GM21529 (cell line): ENCODE measurements at regions not wholly inside any gene's neighbourhood (a gene's known extent, or its start where the extent isn't known, plus 50 kb on each side); places are given as distances from the start of the nearest gene placed in this dataset.

Source experiments
- ATAC-seq: cut with Tn5 transposase; IDR thresholded peaks from one replicate; pipeline ENCODE4 v1.9.1; 2021; ENCODE audit not compliant: unreplicated experiment

- ATAC-seq = no peak
Measured at GRCh38 chr1:34328281-34328799, 151.6 kb downstream of the C1orf94 start.

GRCh38 chr1:34330061-34330460 lies 153.4 kb downstream of the C1orf94 start:
- no peak for ATAC-seq

GRCh38 chr1:34331020-34331926 lies 154.6 kb downstream of the C1orf94 start:
- no peak for ATAC-seq

GRCh38 chr1:34332996-34333395 lies 156.3 kb downstream of the C1orf94 start:
- no peak for ATAC-seq

GRCh38 chr1:34338871-34339270 lies 162.2 kb downstream of the C1orf94 start:
- ATAC-seq = no peak

- no peak for ATAC-seq
Measured at GRCh38 chr1:34341896-34342295, 165.2 kb downstream of the C1orf94 start.

GRCh38 chr1:34342334-34342733 lies 165.6 kb downstream of the C1orf94 start:
- no peak for ATAC-seq

- no peak for ATAC-seq
Measured at GRCh38 chr1:34346128-34346527, 169.4 kb downstream of the C1orf94 start.

GRCh38 chr1:34353409-34353808 lies 176.7 kb downstream of the C1orf94 start:
- ATAC-seq = no peak

GRCh38 chr1:34354367-34354766 lies 177.7 kb downstream of the C1orf94 start:
- no peak for ATAC-seq

- ATAC-seq = no peak
Measured at GRCh38 chr1:34356853-34357252, 180.1 kb downstream of the C1orf94 start.

- ATAC-seq = no peak
Measured at GRCh38 chr1:34358636-34359035, 181.9 kb downstream of the C1orf94 start.

- ATAC-seq = no peak
Measured at GRCh38 chr1:34359411-34359810, 182.7 kb downstream of the C1orf94 start.

GRCh38 chr1:34360574-34360973 lies 183.9 kb downstream of the C1orf94 start:
- ATAC-seq = no peak

GRCh38 chr1:34361121-34361520 lies 184.4 kb downstream of the C1orf94 start:
- no peak for ATAC-seq

GRCh38 chr1:34361781-34362357 lies 185.2 kb downstream of the C1orf94 start:
- peak; percentile 44 for ATAC-seq

GRCh38 chr1:34362949-34363348 lies 186.2 kb downstream of the C1orf94 start:
- ATAC-seq = no peak

- no peak for ATAC-seq
Measured at GRCh38 chr1:34363447-34363846, 186.7 kb downstream of the C1orf94 start.

- no peak for ATAC-seq
Measured at GRCh38 chr1:34363915-34364314, 187.2 kb downstream of the C1orf94 start.

GRCh38 chr1:34364376-34364775 lies 187.7 kb downstream of the C1orf94 start:
- ATAC-seq = no peak

GRCh38 chr1:34365295-34365694 lies 188.6 kb downstream of the C1orf94 start:
- no peak for ATAC-seq
